Stimulated activated CD4-positive, alpha-beta T cell treated with anti-CD3 and anti-CD28 coated beads, Interleukin-2, amount 100 ng/mL, for 4 hours (primary cell): ENCODE measurements at regions not wholly inside any gene's neighbourhood (a gene's known extent, or its start where the extent isn't known, plus 50 kb on each side); places are given as distances from the start of the nearest gene placed in this dataset.
A peak's percentile ranks its signal among the peaks of the same experiment; 100 is the strongest.
"Not testable (repeated sequence)": the region's sequence is repeated elsewhere in the genome, so short reads cannot be mapped to it uniquely, and the experiment has no call there.

ENCODE experiments used
- DNase-seq: peaks from one replicate; pipeline ENCODE4 v3.0.0-alpha.2; 2020; ENCODE audit warnings: low read depth

DNA sequence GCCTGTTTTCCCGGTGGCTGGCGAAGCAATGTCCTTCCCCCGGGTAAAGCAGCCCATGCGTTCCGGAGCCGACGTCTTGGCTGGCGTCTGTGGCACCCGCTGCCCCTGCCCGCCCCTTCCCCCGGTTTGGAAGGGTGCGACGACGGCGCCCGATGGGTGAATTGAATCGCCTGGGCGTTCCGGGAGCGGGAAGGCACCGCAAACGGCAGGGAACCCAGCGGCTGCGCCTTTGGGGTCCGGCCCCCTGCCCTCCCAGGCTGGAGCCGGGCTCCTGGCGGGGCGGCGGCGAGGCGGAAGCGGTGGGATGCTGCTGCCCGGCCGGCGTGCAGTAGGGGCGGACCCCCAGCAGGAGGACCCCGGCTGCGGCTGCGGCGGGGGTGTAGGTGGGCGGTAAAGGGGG is 123.6 kb upstream of the RHOU start:
- DNase-seq = not testable (repeated sequence)

DNA sequence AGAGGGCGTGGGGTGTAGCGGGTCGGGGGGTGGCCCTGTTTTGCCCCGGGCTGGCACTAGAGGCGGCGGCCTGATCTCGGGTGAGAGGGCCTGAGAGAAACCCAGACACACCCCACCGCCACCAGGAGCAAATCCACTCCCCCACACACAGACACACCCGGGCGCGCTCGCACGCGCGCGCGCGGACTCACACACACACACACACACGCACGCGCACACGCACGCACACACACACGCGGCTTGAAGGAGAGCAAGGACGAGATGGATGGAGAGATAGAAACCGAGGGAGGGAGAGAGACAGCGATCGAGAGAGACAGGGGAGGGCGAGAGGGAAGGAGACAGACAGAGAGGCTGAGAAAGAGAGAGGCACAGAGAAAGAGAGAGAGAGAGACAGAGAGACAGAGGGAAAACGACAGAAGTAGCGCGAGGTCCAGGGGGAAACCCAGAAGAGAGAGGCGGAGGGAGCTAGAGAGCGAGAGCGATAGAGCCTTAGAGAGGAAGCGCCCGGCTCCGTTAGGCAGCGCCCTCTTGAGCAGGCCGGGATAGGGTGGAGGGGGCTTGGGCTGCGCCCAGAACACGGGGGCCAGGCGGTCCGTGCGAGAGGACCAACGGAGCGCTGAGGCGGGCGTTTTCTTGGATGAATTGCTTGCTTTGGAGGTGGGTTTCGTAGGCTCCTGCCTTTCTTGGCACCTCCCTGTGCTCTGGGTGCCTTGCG is 113.1 kb upstream of the RHOU start:
- DNase-seq = not testable (repeated sequence)

DNA sequence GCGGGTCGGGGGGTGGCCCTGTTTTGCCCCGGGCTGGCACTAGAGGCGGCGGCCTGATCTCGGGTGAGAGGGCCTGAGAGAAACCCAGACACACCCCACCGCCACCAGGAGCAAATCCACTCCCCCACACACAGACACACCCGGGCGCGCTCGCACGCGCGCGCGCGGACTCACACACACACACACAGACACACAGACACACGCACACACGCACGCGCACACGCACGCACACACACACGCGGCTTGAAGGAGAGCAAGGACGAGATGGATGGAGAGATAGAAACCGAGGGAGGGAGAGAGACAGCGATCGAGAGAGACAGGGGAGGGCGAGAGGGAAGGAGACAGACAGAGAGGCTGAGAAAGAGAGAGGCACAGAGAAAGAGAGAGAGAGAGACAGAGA is 108.8 kb upstream of the RHOU start:
- DNase-seq = not testable (repeated sequence)

DNA sequence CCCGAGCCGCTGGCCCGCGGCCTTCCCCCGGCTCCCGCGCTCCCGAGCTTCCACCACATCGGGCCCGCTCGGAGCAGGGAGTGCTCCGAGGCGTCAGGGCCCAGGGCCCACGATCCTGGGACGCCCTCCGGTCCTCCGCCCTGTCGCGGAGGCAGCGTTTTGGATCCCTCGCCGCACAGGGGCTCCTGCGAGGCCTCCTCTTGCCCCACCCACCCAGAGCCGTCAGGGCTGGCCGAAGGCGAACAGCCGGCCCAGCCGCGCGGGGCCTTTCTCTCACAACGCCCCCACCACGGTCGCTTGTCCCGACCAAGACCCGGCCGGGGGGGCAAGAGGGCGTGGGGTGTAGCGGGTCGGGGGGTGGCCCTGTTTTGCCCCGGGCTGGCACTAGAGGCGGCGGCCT is 102.4 kb upstream of the RHOU start:
- not testable (repeated sequence) for DNase-seq

DNA sequence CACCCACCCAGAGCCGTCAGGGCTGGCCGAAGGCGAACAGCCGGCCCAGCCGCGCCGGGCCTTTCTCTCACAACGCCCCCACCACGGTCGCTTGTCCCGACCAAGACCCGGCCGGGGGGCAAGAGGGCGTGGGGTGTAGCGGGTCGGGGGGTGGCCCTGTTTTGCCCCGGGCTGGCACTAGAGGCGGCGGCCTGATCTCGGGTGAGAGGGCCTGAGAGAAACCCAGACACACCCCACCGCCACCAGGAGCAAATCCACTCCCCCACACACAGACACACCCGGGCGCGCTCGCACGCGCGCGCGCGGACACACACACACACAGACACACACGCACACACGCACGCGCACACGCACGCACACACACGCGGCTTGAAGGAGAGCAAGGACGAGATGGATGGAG is 100.0 kb upstream of the RHOU start:
- peak; percentile 44 for DNase-seq

DNA sequence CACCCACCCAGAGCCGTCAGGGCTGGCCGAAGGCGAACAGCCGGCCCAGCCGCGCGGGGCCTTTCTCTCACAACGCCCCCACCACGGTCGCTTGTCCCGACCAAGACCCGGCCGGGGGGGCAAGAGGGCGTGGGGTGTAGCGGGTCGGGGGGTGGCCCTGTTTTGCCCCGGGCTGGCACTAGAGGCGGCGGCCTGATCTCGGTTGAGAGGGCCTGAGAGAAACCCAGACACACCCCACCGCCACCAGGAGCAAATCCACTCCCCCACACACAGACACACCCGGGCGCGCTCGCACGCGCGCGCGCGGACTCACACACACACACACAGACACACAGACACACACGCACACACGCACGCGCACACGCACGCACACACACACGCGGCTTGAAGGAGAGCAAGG is 97.8 kb upstream of the RHOU start:
- not testable (repeated sequence) for DNase-seq

DNA sequence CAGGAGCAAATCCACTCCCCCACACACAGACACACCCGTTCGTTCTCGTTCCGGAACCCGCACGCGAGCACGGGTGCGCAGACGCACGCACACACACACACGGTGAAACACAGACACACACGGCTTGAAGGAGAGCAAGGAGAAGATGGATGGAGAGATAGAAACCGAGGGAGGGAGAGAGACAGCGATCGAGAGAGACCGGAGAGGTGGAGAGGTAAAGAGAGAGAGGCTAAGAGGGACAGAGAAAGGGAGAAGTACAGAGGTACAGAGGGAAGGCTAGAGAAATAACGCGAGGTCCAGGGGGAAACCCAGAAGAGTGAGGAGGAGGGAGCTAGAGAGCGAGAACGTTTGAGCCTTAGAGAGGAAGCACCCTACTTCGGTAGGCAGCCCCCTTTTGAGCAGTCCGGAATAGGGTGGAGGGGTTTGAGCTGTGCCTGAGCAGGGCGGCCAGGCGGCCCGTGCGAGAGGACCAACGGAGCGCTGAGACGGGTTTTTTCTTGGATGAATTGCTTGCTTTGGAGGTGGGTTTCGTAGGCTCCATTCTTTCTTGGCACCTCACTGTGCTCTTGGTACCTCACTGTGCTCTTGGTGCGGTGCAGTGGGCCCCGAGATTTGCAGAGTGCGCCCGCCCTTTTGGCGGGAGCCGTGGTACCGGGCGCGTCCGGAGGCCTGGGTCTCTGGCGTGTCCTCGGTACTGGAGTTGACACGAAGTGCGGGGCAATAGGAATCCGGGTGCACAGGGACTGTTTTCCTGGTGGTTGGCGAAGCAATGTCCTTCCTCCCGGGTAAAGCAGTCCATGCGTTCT is 88.4 kb upstream of the RHOU start:
- no peak for DNase-seq

DNA sequence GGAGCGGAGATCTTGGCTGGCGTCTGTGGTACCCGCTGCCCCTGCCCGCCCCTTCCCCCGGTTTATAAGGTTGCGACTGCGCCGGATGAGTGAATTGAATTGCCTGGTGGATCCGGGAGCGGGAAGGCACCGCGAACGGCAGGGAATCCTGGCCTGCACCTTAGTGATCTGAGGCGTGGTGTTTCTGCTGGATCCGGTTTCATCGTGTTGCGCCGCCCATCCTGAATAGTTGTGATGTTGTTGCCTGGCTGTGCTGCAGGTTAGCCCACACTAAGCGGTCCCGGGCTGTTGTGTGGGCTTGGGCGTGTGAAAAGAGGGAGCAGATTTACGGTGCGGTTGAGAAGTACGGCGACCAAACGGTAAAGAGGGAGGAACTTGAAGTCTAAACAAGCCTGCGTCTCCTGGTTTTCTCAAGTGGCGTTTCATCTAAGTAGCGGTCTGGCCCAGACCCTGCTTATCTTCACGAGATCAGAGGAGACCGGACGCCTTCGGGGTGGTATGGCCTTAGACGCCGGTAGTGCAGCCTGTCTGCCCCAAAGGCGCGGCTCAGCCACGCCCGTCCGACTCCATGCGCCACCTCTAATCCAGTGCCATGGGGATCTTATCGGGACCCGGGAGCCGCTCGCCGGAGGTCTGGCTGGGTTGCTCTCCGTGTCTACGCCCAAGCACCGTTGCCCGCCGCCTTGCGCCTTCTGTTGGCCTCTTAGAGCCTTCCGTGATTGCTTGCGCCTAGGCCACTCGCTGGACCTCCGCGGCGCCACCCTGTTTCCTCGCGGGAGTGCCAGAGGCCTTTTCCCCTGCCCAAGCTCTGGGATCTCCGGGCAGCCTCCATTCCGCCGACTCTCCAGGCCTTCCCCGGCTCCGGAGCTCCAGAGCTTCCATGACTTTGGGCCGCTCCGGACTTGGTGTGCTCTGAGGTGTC is 87.5 kb upstream of the RHOU start:
- DNase-seq = no peak

DNA sequence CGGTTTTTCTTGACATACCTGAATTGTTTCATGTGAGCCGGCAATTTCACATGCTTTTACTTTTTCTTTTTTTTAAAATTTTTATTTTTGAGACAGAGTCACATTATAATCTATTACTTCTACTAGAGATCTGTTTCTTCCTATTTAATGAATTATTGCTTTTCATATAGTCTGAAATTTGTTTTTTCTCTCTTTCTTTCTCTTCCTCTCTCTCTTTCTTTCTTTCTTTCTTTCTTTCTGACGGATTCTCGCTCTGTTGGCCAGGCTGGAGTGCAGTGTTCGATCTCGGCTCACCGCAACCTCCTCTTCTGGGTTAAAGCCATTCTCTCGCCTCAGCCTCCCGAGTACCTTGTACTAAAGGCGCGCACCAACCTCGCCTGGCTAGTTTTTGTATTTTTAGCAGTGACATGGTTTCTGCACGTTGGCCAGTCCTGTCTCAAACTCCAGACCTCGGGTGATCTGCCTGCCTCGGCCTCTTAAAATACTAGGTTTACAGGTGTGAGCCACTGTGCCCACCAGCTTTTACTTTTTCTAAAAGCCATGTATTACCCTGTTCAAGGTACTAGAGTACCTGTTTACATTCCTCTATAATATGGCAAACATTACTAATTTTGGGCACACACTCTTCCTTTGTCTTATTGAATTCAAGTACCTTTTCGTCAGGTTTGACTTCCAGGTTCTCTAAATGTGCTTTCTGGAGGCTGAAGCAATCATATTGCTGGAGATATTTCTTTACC is 86.5 kb upstream of the RHOU start:
- DNase-seq = no peak

DNA sequence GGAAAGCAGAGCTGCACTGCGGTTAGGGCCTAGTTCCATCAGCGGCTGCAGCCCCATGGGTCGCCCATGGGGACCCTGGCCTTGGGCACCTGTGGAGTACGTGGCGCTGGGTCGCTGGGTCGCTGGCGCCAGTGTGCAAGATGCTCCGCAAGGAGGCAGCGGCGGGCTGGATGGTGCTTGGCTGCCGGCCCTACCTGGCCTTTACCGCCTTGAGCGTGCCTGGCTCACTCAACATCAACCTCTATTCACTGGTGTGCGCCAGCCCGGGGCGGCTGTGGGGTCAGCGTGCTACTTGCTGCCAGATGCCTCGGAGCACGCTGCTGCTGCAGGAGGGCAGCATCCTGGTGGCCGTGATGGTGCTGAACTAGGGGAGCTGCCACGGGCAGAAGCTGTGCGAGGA is 85.1 kb upstream of the RHOU start:
- no peak for DNase-seq

DNA sequence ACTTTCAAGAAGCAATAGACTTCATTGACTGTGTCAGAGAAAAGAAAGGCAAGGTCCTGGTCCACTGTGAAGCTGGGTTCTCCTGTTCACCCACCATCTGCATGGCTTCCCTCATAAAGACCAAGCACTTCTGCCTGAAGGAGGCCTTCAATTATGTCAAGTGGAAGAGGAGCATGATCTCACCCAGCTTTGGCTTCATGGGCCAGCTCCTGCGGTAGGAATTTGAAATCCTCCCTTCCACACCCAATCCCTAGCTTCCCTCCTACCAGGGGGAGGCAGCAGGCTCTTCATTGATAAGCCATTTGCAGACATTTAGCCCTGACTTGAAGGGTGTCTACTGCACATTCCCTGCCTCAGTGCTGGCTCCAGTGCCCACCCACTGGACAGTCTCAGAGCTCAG is 84.3 kb upstream of the RHOU start:
- no peak for DNase-seq

DNA sequence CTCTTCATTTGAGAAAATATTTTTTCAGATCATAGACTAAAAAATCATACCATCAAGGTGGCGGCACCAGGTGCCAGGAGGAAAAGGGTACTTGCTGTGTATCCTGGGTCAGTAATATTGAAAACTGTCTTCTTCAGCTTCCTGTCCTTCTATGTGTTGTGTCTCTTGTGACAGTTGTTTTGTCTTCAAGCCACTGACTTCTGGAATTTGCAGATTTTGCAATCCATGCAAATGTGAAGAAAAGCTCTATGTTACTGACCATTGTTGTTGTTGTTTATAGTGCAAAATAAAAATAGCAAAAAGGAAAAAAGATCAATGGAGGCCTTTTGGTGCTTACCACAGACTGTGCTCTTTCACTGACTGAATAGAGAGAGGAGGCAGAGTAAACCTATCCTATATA is 83.2 kb upstream of the RHOU start:
- no peak for DNase-seq

DNA sequence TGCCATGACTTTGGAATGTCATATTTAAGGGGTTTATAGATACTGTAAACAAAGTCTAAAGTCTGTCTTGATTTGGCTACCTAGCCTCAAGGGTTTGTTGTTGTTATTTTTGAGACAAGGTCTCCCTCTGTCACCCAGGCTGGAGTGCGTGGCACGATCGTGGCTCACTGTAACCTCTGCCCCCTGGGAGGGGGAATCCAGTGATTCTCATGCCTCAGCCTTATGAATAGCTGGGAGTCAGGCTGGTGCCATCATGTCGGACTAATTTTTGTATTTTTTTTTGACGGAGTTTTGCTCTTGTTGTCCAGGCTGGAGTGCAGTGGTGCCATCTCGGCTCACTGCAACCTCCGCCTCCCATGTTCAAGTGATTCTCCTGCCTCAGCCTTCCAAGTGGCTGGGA is 82.2 kb upstream of the RHOU start:
- not testable (repeated sequence) for DNase-seq

DNA sequence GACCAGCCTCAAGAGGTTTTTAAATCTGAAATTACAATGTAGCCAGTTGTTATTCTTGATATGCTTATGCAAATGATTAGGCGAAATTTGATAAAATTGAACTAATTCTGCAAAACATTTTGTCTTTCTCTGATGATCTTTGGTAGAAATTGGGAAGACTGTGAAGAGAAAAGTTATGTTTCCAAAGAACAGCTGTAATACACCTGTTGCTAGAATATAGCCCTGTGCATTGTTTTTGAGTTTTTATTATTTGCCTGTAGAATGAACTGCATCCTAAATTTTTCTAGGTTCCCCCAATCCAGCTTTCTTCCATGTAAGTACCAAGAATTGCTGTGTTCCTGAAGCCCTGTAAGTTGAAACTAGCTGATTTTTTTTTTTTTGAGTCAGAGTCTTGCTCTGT is 81.5 kb upstream of the RHOU start:
- DNase-seq = no peak

DNA sequence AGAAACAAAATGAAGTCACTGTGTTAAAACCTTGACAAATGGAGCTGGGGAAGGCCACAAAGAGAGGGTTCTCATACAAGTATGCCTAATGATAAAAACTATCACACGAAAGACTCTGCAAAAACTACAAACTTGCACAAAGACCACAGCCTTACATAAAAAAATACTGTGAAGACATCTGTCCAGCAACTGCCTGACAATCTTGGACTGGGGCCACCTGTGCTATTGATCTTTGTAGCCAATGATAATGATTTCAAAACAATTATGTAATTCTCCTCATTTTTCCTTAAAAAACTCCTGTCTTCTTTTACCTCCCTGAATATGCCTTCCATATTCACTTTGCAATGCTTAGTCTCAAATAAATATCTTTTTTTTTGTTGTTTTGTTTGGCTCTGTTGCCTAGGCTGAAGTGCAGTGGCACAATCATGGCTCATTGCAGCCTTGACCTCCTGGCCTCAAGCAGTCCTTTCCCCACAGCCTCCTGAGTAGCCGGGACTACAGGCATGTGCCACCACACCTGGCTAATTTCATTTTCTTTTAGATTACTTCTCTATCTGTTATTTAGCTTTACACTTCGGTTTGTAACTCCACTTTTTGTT is 79.4 kb upstream of the RHOU start:
- no peak for DNase-seq

DNA sequence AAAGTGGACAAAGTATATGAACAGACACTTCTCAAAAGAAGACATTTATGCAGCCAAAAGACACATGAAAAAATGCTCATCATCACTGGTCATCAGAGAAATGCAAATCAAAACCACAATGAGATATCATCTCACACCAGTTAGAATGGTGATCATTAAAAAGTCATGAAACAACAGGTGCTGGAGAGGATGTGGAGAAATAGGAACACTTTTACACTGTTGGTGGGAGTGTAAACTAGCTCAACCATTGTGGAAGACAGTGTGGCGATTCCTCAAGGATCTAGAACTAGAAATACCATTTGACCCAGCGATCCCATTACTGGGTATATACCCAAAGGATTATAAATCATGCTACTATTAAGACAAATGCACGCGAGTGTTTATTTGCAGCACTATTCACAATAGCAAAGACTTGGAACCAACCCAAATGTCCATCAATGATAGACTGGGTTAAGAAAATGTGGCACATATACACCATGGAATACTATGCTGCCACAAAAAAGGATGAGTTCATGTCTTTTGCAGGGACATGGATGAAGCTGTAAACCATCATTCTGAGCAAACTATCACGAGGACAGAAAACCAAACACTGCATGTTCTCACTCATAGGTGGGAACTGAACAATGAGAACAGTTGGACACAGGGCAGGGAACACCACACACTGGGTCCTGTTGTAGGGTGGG is 73.1 kb upstream of the RHOU start:
- DNase-seq = not testable (repeated sequence)

DNA sequence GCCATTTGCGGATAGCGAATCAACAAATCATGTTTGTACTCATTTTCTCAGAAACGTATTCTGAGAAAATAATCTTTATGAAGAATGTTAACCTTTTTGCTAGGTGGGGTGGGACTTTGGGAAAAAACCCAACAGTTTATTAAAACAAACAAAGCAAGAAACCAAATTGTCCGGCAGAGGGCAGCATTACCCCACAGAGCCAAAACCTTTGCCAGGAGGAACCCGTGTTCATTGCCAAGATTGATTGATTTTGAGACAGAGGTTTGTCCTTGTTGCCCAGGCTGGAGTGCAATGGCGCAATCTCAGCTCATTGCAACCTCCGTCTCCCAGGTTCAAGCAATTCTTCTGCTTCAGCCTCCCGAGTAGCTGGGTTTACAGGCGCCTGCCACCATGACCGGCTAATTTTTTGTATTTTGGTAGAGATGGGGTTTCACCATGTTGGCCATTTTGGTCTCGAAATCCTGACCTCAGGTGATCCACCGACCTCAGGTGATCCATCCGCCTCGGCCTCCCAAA is 70.8 kb upstream of the RHOU start:
- DNase-seq = peak; percentile 61

DNA sequence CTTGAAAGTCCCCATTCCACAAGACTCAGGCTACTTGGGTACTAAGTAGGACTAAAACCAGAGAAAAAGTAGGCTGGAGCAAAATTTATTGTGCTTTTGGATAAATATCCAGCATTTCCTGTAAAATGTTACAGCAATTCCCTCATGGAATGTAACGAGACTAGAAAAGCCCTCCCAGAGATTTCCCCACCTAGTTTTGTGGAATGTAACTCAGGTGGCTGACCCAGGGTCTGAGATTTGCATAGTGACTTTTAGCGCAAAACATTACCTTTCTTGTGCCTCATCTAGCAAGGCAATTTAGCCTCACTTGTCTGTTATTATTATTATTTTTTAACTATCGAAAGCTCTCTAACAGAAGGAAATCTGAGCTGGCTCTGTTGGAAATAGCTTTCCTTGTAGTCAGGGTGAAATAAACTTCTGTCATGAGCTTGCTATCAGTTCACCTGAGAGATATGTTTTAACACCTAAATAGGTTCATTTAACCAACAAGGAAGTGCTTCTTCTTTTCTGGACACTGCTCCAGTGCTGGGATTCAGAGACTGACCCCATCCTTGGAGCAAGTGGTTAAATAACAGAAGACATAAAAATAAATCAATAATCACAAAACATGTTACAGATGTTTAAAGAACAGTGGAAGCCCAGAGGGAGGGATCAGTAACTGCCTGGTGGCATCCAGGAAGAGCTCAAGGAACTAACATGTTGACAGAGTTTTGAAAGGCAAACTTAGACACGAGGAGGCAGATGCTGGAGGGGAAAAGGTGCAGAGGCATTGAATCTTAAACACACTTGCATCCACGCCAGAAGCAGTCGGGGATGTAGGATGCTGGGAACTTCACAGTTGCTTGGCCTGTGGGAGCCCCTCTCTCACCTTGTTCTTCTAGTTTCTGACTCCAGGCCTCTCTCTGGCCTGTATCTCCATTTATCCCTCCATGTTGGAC is 68.3 kb upstream of the RHOU start:
- no peak for DNase-seq

DNA sequence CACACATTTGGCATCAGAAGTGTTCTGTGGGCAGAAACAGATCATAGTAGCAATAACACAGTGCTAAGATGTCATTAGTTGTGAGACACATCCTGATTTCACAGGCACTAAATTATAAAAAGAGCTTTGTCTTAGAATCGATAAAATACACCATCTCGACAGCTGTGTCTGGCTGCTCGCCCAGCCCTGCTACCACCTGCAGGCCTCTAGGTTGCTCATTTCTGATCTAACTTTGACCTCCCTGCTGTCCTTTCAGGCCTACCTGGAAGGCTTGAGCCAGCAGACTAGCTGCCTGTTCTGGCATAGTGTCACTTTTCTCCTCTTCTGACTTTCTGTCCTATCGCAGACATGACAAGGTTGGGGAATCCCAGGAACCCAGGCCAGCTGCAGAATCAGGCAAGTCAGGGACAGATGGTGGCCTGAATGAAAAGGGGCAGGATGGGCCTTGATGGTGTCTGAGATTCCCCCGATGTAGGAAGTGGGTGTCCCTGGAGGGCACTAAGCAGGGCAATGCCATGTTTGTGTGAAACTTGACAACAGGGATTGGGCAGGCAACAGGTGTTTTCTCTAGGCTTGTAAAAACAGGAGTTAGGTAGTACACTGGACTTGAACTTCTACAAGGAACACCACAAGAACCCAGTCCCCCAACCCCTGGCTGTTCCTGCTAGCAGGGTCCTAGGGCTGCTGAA is 66.6 kb upstream of the RHOU start:
- no peak for DNase-seq
